ENCODE measurements at regions not wholly inside any gene's neighbourhood (a gene's known extent, or its start where the extent isn't known, plus 50 kb on each side); places are given as distances from the start of the nearest gene placed in this dataset.
"Not testable (repeated sequence)": the region's sequence is repeated elsewhere in the genome, so short reads cannot be mapped to it uniquely, and the experiment has no call there.

GRCh38 chr3:164401923-164402322, 676.4 kb downstream of the SI start (continued):
- TF ChIP-seq, protein P1, sequence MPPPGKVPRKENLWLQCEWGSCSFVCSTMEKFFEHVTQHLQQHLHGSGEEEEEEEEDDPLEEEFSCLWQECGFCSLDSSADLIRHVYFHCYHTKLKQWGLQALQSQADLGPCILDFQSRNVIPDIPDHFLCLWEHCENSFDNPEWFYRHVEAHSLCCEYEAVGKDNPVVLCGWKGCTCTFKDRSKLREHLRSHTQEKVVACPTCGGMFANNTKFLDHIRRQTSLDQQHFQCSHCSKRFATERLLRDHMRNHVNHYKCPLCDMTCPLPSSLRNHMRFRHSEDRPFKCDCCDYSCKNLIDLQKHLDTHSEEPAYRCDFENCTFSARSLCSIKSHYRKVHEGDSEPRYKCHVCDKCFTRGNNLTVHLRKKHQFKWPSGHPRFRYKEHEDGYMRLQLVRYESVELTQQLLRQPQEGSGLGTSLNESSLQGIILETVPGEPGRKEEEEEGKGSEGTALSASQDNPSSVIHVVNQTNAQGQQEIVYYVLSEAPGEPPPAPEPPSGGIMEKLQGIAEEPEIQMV (tag; conservative IDR thresholded peaks at IDR 0.05; ENCODE audit: low read depth), result no peak
- TF ChIP-seq SAFB2 (IDR thresholded peaks at IDR 0.05; ENCODE audit: borderline replicate concordance, low read depth, low read length, severe bottlenecking) (no peak), SMAD3 (CRISPR knock-in tag; conservative IDR thresholded peaks at IDR 0.05) (no peak), ZFP1 (CRISPR knock-in tag; IDR thresholded peaks at IDR 0.05) (no peak), POLR2AphosphoS5 (IDR thresholded peaks at IDR 0.05; ENCODE audit: control insufficient read depth, insufficient read depth, low read depth, low read length) (no peak), ETV1 (tag; conservative IDR thresholded peaks at IDR 0.05; ENCODE audit: low read depth) (no peak)

- ATAC-seq; H3K9me1 ChIP-seq (ENCODE audit: control insufficient read depth, insufficient read depth, low read length); BruUV-seq (replicated peaks); H3K4me1 ChIP-seq (replicated peaks in 1 of 2; ENCODE audit: control insufficient read depth in 2 of 2, insufficient read depth in 2 of 2, low read length in 2 of 2); H3K4me2 ChIP-seq (ENCODE audit: insufficient read depth, low read length); DNase-seq (ENCODE audit: extremely low read depth in 1 of 4, low spot score in 3 of 4); in situ Hi-C loops (cut with MboI); H3K27me3 ChIP-seq (ENCODE audit: control insufficient read depth in 2 of 2, insufficient read depth in 2 of 2, low read length in 2 of 2); H2AFZ ChIP-seq (ENCODE audit: low read depth, low read length); POLR2A ChIA-PET; H3K27ac ChIP-seq (ENCODE audit: extremely low read depth, low read depth, low read length); H3K9ac ChIP-seq (ENCODE audit: insufficient read depth in 1 of 2, low read depth in 2 of 2, low read length in 2 of 2); H3K79me2 ChIP-seq (ENCODE audit: control insufficient read depth, insufficient read depth, low read length); H4K20me1 ChIP-seq (replicated peaks; ENCODE audit: control insufficient read depth, insufficient read depth, low read length); H3K4me3 ChIP-seq; CTCF ChIA-PET (ENCODE audit: low intra/inter-chr PET ratio); intact Hi-C loops (cut with micrococcal nuclease); H3K36me3 ChIP-seq (ENCODE audit: control insufficient read depth, insufficient read depth, low read length); H3K9me3 ChIP-seq (replicated peaks; ENCODE audit: control insufficient read depth, insufficient read depth, low read depth, low read length); FAIRE-seq: not testable (repeated sequence)
- 10% methylated on average over 1 of the region's 7 CpGs for WGBS (ENCODE audit: insufficient coverage, low coverage, missing lambda C conversion rate)
Measured at GRCh38 chr3:164401440-164401839, 676.9 kb downstream of the SI start.
